ENCODE measurements at regions not wholly inside any gene's neighbourhood (a gene's known extent, or its start where the extent isn't known, plus 50 kb on each side); places are given as distances from the start of the nearest gene placed in this dataset.

- H3K9me3 Mint-ChIP-seq, result no peaks in the 10 kb centered on the region
- H3K27ac Mint-ChIP-seq, result no peak overlapping the region
- ATAC-seq (replicated peaks) (no peak), DNase-seq (no peak)
- no peak overlapping the region for H3K4me3 Mint-ChIP-seq
- no peaks in the 10 kb centered on the region for H3K4me1 Mint-ChIP-seq (ENCODE audit: low read depth in 2 of 2)
- H3K27me3 Mint-ChIP-seq, result no peaks in the 10 kb centered on the region
- H3K36me3 Mint-ChIP-seq (ENCODE audit: insufficient read depth), result no peaks in the 10 kb centered on the region
These were observed 270.6 kb upstream of the TANK start for GRCh38 chr2:160889439-160890170.

- H3K9me3 Mint-ChIP-seq, result no peaks in the 10 kb centered on the region
- no peak overlapping the region for H3K27ac Mint-ChIP-seq
- DNase-seq (no peak), ATAC-seq (replicated peaks) (no peak)
- H3K36me3 Mint-ChIP-seq (ENCODE audit: insufficient read depth), result no peaks in the 10 kb centered on the region
- no peak overlapping the region for H3K4me3 Mint-ChIP-seq
- no peaks in the 10 kb centered on the region for H3K4me1 Mint-ChIP-seq (ENCODE audit: low read depth in 2 of 2)
- H3K27me3 Mint-ChIP-seq, result no peaks in the 10 kb centered on the region
These were observed 269.4 kb upstream of the TANK start for GRCh38 chr2:160890667-160891352.

- no peak overlapping the region for H3K4me3 Mint-ChIP-seq
- DNase-seq (no peak), ATAC-seq (replicated peaks) (no peak)
- H3K4me1 Mint-ChIP-seq (ENCODE audit: low read depth in 2 of 2), result no peaks in the 10 kb centered on the region
- no peaks in the 10 kb centered on the region for H3K36me3 Mint-ChIP-seq (ENCODE audit: insufficient read depth)
- H3K9me3 Mint-ChIP-seq, result no peaks in the 10 kb centered on the region
- H3K27ac Mint-ChIP-seq, result no peak overlapping the region
- H3K27me3 Mint-ChIP-seq, result no peaks in the 10 kb centered on the region
These were observed 268.9 kb upstream of the TANK start for GRCh38 chr2:160891353-160891740.

- no peaks in the 10 kb centered on the region for H3K36me3 Mint-ChIP-seq (ENCODE audit: insufficient read depth)
- H3K27me3 Mint-ChIP-seq, result no peaks in the 10 kb centered on the region
- no peaks in the 10 kb centered on the region for H3K4me1 Mint-ChIP-seq (ENCODE audit: low read depth in 2 of 2)
- DNase-seq (no peak), ATAC-seq (replicated peaks) (no peak)
- H3K27ac Mint-ChIP-seq, result no peak overlapping the region
- no peaks in the 10 kb centered on the region for H3K9me3 Mint-ChIP-seq
- H3K4me3 Mint-ChIP-seq, result no peak overlapping the region
These were observed 268.0 kb upstream of the TANK start for GRCh38 chr2:160892204-160892603.

- no peak for ATAC-seq (replicated peaks)
- Mint-ChIP-seq H3K36me3 (ENCODE audit: insufficient read depth) (no peaks in the 10 kb centered on the region), H3K4me3 (no peak overlapping the region), H3K4me1 (ENCODE audit: low read depth in 2 of 2) (no peaks in the 10 kb centered on the region), H3K27ac (no peak overlapping the region), H3K9me3 (no peaks in the 10 kb centered on the region), H3K27me3 (peaks cover 0 to under 1% of the 10 kb centered on the region in 2 donors)
- DNase-seq, result no peak
These were observed 266.6 kb upstream of the TANK start for GRCh38 chr2:160893581-160893980.

GRCh38 chr2:160898581-160899307 is 261.5 kb upstream of the TANK start:
- Mint-ChIP-seq H3K27ac (no peak overlapping the region), H3K4me3 (no peak overlapping the region), H3K27me3 (peaks cover 13 to 20% of the 10 kb centered on the region in 2 donors), H3K4me1 (ENCODE audit: low read depth in 2 of 2) (no peaks in the 10 kb centered on the region), H3K36me3 (ENCODE audit: insufficient read depth) (no peaks in the 10 kb centered on the region), H3K9me3 (no peaks in the 10 kb centered on the region)
- no peak for ATAC-seq (replicated peaks)
- DNase-seq, result no peak

- Mint-ChIP-seq H3K27me3 (peaks cover 26 to 32% of the 10 kb centered on the region in 2 donors), H3K36me3 (ENCODE audit: insufficient read depth) (no peaks in the 10 kb centered on the region), H3K4me3 (no peak overlapping the region), H3K4me1 (ENCODE audit: low read depth in 2 of 2) (no peaks in the 10 kb centered on the region), H3K27ac (no peak overlapping the region), H3K9me3 (no peaks in the 10 kb centered on the region)
- no peak for ATAC-seq (replicated peaks)
- DNase-seq, result no peak
These were observed 258.6 kb upstream of the TANK start for GRCh38 chr2:160901613-160902012.

- H3K4me3 Mint-ChIP-seq, result no peak overlapping the region
- no peak for DNase-seq
- H3K27me3 Mint-ChIP-seq, result peaks cover 38 to 43% of the 10 kb centered on the region in 2 donors
- no peaks in the 10 kb centered on the region for H3K4me1 Mint-ChIP-seq (ENCODE audit: low read depth in 2 of 2)
- H3K9me3 Mint-ChIP-seq, result no peaks in the 10 kb centered on the region
- H3K27ac Mint-ChIP-seq, result no peak overlapping the region
- no peak for ATAC-seq (replicated peaks)
- H3K36me3 Mint-ChIP-seq (ENCODE audit: insufficient read depth), result no peaks in the 10 kb centered on the region
These were observed 254.4 kb upstream of the TANK start for GRCh38 chr2:160905862-160906261.

- Mint-ChIP-seq H3K27me3 (peaks cover 37 to 43% of the 10 kb centered on the region in 2 donors), H3K36me3 (ENCODE audit: insufficient read depth) (no peaks in the 10 kb centered on the region), H3K9me3 (no peaks in the 10 kb centered on the region), H3K4me1 (ENCODE audit: low read depth in 2 of 2) (no peaks in the 10 kb centered on the region), H3K4me3 (no peak overlapping the region), H3K27ac (no peak overlapping the region)
- no peak for DNase-seq
- ATAC-seq (replicated peaks), result no peak
These were observed 253.3 kb upstream of the TANK start for GRCh38 chr2:160906878-160907277.

GRCh38 chr2:160907738-160908137 is 252.5 kb upstream of the TANK start:
- H3K4me3 Mint-ChIP-seq, result no peak overlapping the region
- no peaks in the 10 kb centered on the region for H3K4me1 Mint-ChIP-seq (ENCODE audit: low read depth in 2 of 2)
- no peak for ATAC-seq (replicated peaks)
- H3K27ac Mint-ChIP-seq, result no peak overlapping the region
- H3K9me3 Mint-ChIP-seq, result no peaks in the 10 kb centered on the region
- no peaks in the 10 kb centered on the region for H3K36me3 Mint-ChIP-seq (ENCODE audit: insufficient read depth)
- no peak for DNase-seq
- peaks cover 32 to 40% of the 10 kb centered on the region in 2 donors for H3K27me3 Mint-ChIP-seq

GRCh38 chr2:160908157-160908556 is 252.1 kb upstream of the TANK start:
- Mint-ChIP-seq H3K27ac (no peak overlapping the region), H3K36me3 (ENCODE audit: insufficient read depth) (no peaks in the 10 kb centered on the region)
- ATAC-seq (replicated peaks), result no peak

GRCh38 chr2:160909781-160910242 is 250.4 kb upstream of the TANK start:
- ATAC-seq (replicated peaks) (no peak), DNase-seq (no peak)
- Mint-ChIP-seq H3K27ac (no peak overlapping the region), H3K9me3 (no peaks in the 10 kb centered on the region), H3K36me3 (ENCODE audit: insufficient read depth) (no peaks in the 10 kb centered on the region), H3K27me3 (peaks cover 23 to 28% of the 10 kb centered on the region in 2 donors), H3K4me3 (no peak overlapping the region), H3K4me1 (ENCODE audit: low read depth in 2 of 2) (no peaks in the 10 kb centered on the region)

More at GRCh38 chr2:160908157-160908556, 252.1 kb upstream of the TANK start:
- Mint-ChIP-seq H3K4me3 (no peak overlapping the region), H3K4me1 (ENCODE audit: low read depth in 2 of 2) (no peaks in the 10 kb centered on the region), H3K9me3 (no peaks in the 10 kb centered on the region), H3K27me3 (peaks cover 30 to 36% of the 10 kb centered on the region in 2 donors)
- DNase-seq, result no peak

GRCh38 chr2:160910681-160911080 is 249.5 kb upstream of the TANK start:
- H3K4me1 Mint-ChIP-seq (ENCODE audit: low read depth in 2 of 2), result no peaks in the 10 kb centered on the region
- H3K27me3 Mint-ChIP-seq, result peaks cover 26 to 27% of the 10 kb centered on the region in 2 donors
- DNase-seq (no peak), ATAC-seq (replicated peaks) (no peak)
- H3K36me3 Mint-ChIP-seq (ENCODE audit: insufficient read depth), result no peaks in the 10 kb centered on the region
- H3K27ac Mint-ChIP-seq, result no peak overlapping the region
- H3K9me3 Mint-ChIP-seq, result no peaks in the 10 kb centered on the region
- H3K4me3 Mint-ChIP-seq, result no peak overlapping the region

Data from effector memory CD8-positive, alpha-beta T cell (primary cell).